ENCODE measurements at regions not wholly inside any gene's neighbourhood (a gene's known extent, or its start where the extent isn't known, plus 50 kb on each side); places are given as distances from the start of the nearest gene placed in this dataset.

DNA sequence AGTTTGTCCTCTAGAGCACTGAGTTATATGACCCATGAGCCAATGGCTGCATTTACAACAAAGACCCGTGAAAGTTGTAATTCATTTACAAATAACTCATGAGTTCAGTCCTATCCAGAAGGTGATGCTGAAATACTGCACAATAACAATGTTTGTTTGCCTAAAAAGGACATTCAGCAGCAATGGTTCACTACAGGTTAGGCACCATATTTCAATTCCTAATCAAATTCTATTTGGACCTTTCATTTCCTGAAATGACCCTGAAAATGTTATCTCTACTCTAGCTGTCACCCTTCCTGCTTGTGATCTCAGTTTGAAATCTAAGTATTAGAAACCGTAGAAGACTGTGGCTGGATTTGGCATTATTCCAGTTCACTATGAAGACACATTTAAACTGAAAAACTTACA lies 191.2 kb upstream of the SAMSN1 start:
- no peaks in the 10 kb centered on the region for H3K9me3 ChIP-seq (replicated peaks; ENCODE audit: control insufficient read depth, insufficient read depth, low read length)
- in situ Hi-C loops (cut with MboI) = no loop called here
- no peaks in the 10 kb centered on the region for H3K36me3 ChIP-seq (ENCODE audit: control insufficient read depth in 2 of 2, insufficient read depth in 2 of 2, low read length in 1 of 2)
- no peaks in the 10 kb centered on the region for H3K27me3 ChIP-seq (replicated peaks in 1 of 2; ENCODE audit: control insufficient read depth in 2 of 2, insufficient read depth in 2 of 2, low read length in 1 of 2)
- H3K4me2 ChIP-seq (ENCODE audit: control insufficient read depth, insufficient read depth) = no peak overlapping the region
- no peaks in the 10 kb centered on the region for H3K79me2 ChIP-seq (ENCODE audit: control insufficient read depth, insufficient read depth, low read length)
- H4K20me1 ChIP-seq (ENCODE audit: control insufficient read depth, insufficient read depth) = no peaks in the 10 kb centered on the region
- TF ChIP-seq, protein P1, sequence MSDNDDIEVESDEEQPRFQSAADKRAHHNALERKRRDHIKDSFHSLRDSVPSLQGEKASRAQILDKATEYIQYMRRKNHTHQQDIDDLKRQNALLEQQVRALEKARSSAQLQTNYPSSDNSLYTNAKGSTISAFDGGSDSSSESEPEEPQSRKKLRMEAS (IDR thresholded peaks at IDR 0.05; ENCODE audit: low read depth, low read length) = no peak
- TF ChIP-seq CBX5 (IDR thresholded peaks at IDR 0.05; ENCODE audit: low read depth) = 0 out of 2 replicates have a peak, but pooled peaks have one; percentile 14
- TF ChIP-seq NRF1 (conservative IDR thresholded peaks at IDR 0.05; ENCODE audit: low read depth, low read length) = no peak
- no peak for TF ChIP-seq NFXL1 (IDR thresholded peaks at IDR 0.05; ENCODE audit: borderline replicate concordance)
- TF ChIP-seq NFYA (IDR thresholded peaks at IDR 0.05; ENCODE audit: borderline replicate concordance, low read depth, low read length) = no peak
- TF ChIP-seq, protein P2, sequence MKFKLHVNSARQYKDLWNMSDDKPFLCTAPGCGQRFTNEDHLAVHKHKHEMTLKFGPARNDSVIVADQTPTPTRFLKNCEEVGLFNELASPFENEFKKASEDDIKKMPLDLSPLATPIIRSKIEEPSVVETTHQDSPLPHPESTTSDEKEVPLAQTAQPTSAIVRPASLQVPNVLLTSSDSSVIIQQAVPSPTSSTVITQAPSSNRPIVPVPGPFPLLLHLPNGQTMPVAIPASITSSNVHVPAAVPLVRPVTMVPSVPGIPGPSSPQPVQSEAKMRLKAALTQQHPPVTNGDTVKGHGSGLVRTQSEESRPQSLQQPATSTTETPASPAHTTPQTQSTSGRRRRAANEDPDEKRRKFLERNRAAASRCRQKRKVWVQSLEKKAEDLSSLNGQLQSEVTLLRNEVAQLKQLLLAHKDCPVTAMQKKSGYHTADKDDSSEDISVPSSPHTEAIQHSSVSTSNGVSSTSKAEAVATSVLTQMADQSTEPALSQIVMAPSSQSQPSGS (IDR thresholded peaks at IDR 0.05; ENCODE audit: low read length) = no peak
- no peak for TF ChIP-seq ZNF622 (IDR thresholded peaks at IDR 0.05)
- TF ChIP-seq RAD21 (IDR thresholded peaks at IDR 0.05; ENCODE audit: insufficient read depth, low read depth, low read length) = 0 out of 2 replicates have a peak, but pooled peaks have one; percentile 2
- no peak for TF ChIP-seq ZNF384 (IDR thresholded peaks at IDR 0.05; ENCODE audit: borderline replicate concordance, low read depth, low read length)
- no peak for TF ChIP-seq RBBP5 (conservative IDR thresholded peaks at IDR 0.05)
- DNase-seq (ENCODE audit: low read depth, low spot score) (no peak), FAIRE-seq (no peak), ATAC-seq (peak; percentile 39)
- peak overlapping the region; percentile 20; the same call in 1 of the 2 replicates for H3K27ac ChIP-seq (ENCODE audit: control insufficient read depth, insufficient read depth)
- no peak overlapping the region for H3K4me3 ChIP-seq
- CTCF ChIA-PET = interaction anchor here (0.7 to 4.7 kb wide), 37 partner anchors 8 to 428 kb away, joined by 3 to 46 read pairs (median 6); no protein-coding TSS in a partner anchor
- POLR2A ChIA-PET = interaction anchor here (0.7 kb wide), 1 partner anchor 210 kb away, joined by 5 read pairs; no protein-coding TSS in a partner anchor
- H2AFZ ChIP-seq (ENCODE audit: control insufficient read depth, low read depth, low read length) = peak overlapping the region; percentile 40; the same call in 1 of the 2 replicates
- WGBS (ENCODE audit: insufficient coverage, insufficient replicate concordance, low lambda C conversion rate, missing lambda C conversion rate) = 25% methylated on average over 2 of the region's 2 CpGs
- H3K9ac ChIP-seq (ENCODE audit: control insufficient read depth, insufficient read depth, low read length) = no peak overlapping the region
- peaks cover 23% of the 10 kb centered on the region for H3K4me1 ChIP-seq (ENCODE audit: control insufficient read depth, insufficient read depth, low read length)
- SMC1A ChIA-PET (ENCODE audit: uncharacterized antibody, unreplicated experiment) = interaction anchor here (0.9 to 7.9 kb wide), 41 partner anchors 8 to 337 kb away, joined by 3 to 93 read pairs (median 6); no protein-coding TSS in a partner anchor
- no TSS peak for BruUV-seq (replicated peaks)
- intact Hi-C loops (cut with micrococcal nuclease; ENCODE audit: unreplicated experiment) = loop anchor here (1.0 to 5.0 kb wide), 4 partner anchors 125 to 334 kb away; no protein-coding TSS in a partner anchor
- RAD21 ChIA-PET (ENCODE audit: unreplicated experiment) = interaction anchor here (0.9 to 7.9 kb wide), 26 partner anchors 10 to 431 kb away, joined by 3 to 91 read pairs (median 6); no protein-coding TSS in a partner anchor
